Ishikawa (cell line): ENCODE measurements at regions not wholly inside any gene's neighbourhood (a gene's known extent, or its start where the extent isn't known, plus 50 kb on each side); places are given as distances from the start of the nearest gene placed in this dataset.

Experiments used
- EGR1 ChIP-seq: IDR thresholded peaks from 2 replicates; pipeline ENCODE4 v1.6.1; 2012
- EP300 ChIP-seq: IDR thresholded peaks from 2 replicates; pipeline ENCODE4 v1.6.1; 2012; ENCODE audit warnings: borderline replicate concordance
- FOXM1 ChIP-seq: IDR thresholded peaks from 2 replicates; pipeline ENCODE4 v1.6.1; 2012; ENCODE audit warnings: low read depth, borderline replicate concordance
- MAX ChIP-seq: IDR thresholded peaks from 2 replicates; pipeline ENCODE4 v1.6.1; 2012
- RAD21 ChIP-seq: IDR thresholded peaks from 2 replicates; pipeline ENCODE4 v1.6.1; 2012; ENCODE audit warnings: low read depth
- REST ChIP-seq: IDR thresholded peaks from 2 replicates; pipeline ENCODE4 v1.6.1; 2012; ENCODE audit warnings: low read depth, mild to moderate bottlenecking
- TAF1 ChIP-seq: IDR thresholded peaks from 2 replicates; pipeline ENCODE4 v1.6.1; 2012; ENCODE audit warnings: low read depth, mild to moderate bottlenecking
- TCF12 ChIP-seq: IDR thresholded peaks from 2 replicates; pipeline ENCODE4 v1.6.1; 2012; ENCODE audit warnings: low read depth
- YY1 ChIP-seq: IDR thresholded peaks from 2 replicates; pipeline ENCODE4 v1.6.1; 2012; ENCODE audit warnings: low read depth
- ZBTB7A ChIP-seq: IDR thresholded peaks from 2 replicates; pipeline ENCODE4 v1.6.1; 2012; ENCODE audit warnings: low read depth

- TF ChIP-seq REST: no peak
- no peak for TF ChIP-seq TCF12
- no peak for TF ChIP-seq EP300
- no peak for TF ChIP-seq TAF1
- no peak for TF ChIP-seq ZBTB7A
- no peak for TF ChIP-seq EGR1
- TF ChIP-seq MAX: no peak
- no peak for TF ChIP-seq RAD21
- TF ChIP-seq YY1: no peak
- no peak for TF ChIP-seq FOXM1
Measured at GRCh38 chr17:65311261-65311660, 174.1 kb downstream of the RGS9 start.
